ENCODE measurements at regions not wholly inside any gene's neighbourhood (a gene's known extent, or its start where the extent isn't known, plus 50 kb on each side); places are given as distances from the start of the nearest gene placed in this dataset.
"Not testable (repeated sequence)": the region's sequence is repeated elsewhere in the genome, so short reads cannot be mapped to it uniquely, and the experiment has no call there.

DNA sequence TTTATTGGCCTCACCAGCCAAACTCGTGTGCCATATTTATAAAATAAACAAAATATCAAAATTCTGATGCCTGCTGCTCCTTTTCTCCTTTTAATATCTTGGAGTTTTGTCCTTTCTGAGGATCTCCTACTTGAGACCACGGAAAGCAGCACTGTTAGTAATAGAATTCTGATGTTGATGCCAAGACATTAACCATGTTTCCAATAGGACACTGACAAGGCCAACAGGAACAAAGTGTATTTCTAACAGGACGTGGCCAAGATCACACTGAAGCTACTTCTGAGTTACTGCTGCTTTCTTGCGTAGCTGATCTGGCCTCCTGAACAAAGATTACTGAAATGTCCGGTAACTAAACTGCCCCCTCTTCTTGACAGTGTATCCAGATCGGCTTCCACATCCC is 848.5 kb downstream of the TTLL7 start:
- not testable (repeated sequence) for TF ChIP-seq POLR2A (IDR thresholded peaks at IDR 0.05)
- TF ChIP-seq, protein P1, sequence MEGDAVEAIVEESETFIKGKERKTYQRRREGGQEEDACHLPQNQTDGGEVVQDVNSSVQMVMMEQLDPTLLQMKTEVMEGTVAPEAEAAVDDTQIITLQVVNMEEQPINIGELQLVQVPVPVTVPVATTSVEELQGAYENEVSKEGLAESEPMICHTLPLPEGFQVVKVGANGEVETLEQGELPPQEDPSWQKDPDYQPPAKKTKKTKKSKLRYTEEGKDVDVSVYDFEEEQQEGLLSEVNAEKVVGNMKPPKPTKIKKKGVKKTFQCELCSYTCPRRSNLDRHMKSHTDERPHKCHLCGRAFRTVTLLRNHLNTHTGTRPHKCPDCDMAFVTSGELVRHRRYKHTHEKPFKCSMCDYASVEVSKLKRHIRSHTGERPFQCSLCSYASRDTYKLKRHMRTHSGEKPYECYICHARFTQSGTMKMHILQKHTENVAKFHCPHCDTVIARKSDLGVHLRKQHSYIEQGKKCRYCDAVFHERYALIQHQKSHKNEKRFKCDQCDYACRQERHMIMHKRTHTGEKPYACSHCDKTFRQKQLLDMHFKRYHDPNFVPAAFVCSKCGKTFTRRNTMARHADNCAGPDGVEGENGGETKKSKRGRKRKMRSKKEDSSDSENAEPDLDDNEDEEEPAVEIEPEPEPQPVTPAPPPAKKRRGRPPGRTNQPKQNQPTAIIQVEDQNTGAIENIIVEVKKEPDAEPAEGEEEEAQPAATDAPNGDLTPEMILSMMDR (IDR thresholded peaks at IDR 0.05), result not testable (repeated sequence)

Data from Peyer's patch (tissue), 4 donors.